GM12878 (cell line): ENCODE measurements at regions not wholly inside any gene's neighbourhood (a gene's known extent, or its start where the extent isn't known, plus 50 kb on each side); places are given as distances from the start of the nearest gene placed in this dataset.

Experiments
- ATAC-seq: fragments of 200-7000 bp; cut with Tn5 transposase; 3 replicates; pipeline ENCODE4 v1.9.1; 2020; ENCODE audit warnings: mild to moderate bottlenecking, moderate library complexity
- BruUV-seq: library from RNA; stranded (reverse); fragments of 400-500 nt; replicated peaks from 2 replicates; lab custom pipeline; 2021; lab: Mats Ljungman, UMichigan
- CTCF ChIA-PET: fragments of 300-600 bp; sonication (Branson Sonifier 250); formaldehyde crosslinking; extraction: SDS; loops from one replicate; lab custom pipeline; 2021; ENCODE audit warnings: inconsistent platforms; lab: Yijun Ruan, JAX
- POLR2A ChIA-PET: fragments of 350-600 bp; formaldehyde crosslinking; extraction: SDS; loops from one replicate; lab custom pipeline; 2021; ENCODE audit warnings: inconsistent platforms; lab: Charles Lee
- RAD21 ChIA-PET: fragments of 300-600 bp; sonication (Branson Sonifier 250); formaldehyde crosslinking; loops from one replicate; lab custom pipeline; 2023; ENCODE audit warnings: antibody characterized with exemption; ENCODE audit not compliant: unreplicated experiment; lab: Charles Lee
- SMC1A ChIA-PET: fragments of 300-600 bp; sonication (Branson Sonifier 250); formaldehyde crosslinking; loops from one replicate; lab custom pipeline; 2023; ENCODE audit not compliant: unreplicated experiment, uncharacterized antibody; lab: Charles Lee
- DNase-seq: peaks from one replicate; pipeline ENCODE4 v3.0.0-alpha.2; 2011; ENCODE audit warnings: low read depth, low spot score
- FAIRE-seq: peaks from 3 replicates; lab custom pipeline; 2011; peaks lifted over from hg19 to GRCh38; lab: Jason Lieb, UNC
- H2AFZ ChIP-seq: 2 replicates; pipeline ENCODE4 v1.6.0; 2011; ENCODE audit warnings: low read depth, low read length, control low read depth; ENCODE audit not compliant: control insufficient read depth
- H3K27ac ChIP-seq: 2 replicates; pipeline ENCODE4 v1.5.1; 2011; ENCODE audit warnings: control low read depth; ENCODE audit not compliant: control insufficient read depth, insufficient read depth
- H3K27me3 ChIP-seq, 2 experiments: replicated peaks in 1 of 2; 2 replicates each; pipeline versions ENCODE4 v1.6.0 to v1.6.1; 2011; ENCODE audit warnings: low read length in 1 of 2; ENCODE audit not compliant: control insufficient read depth in 2 of 2, insufficient read depth in 2 of 2
- H3K36me3 ChIP-seq, 2 experiments: 2 replicates each; pipeline ENCODE4 v1.5.1; 2011; ENCODE audit warnings: low read length in 1 of 2; ENCODE audit not compliant: control insufficient read depth in 2 of 2, insufficient read depth in 2 of 2
- H3K4me1 ChIP-seq: 2 replicates; pipeline ENCODE4 v1.6.1; 2011; ENCODE audit warnings: mild to moderate bottlenecking, low read length, moderate library complexity, mixed read lengths; ENCODE audit not compliant: control insufficient read depth, insufficient read depth
- H3K4me2 ChIP-seq: 2 replicates; pipeline ENCODE4 v1.6.0; 2011; ENCODE audit warnings: control low read depth; ENCODE audit not compliant: control insufficient read depth, insufficient read depth
- H3K4me3 ChIP-seq: fragments of 200-600 bp; sonication (generic); 2 replicates; pipeline ENCODE4 v1.5.1; 2016
- H3K79me2 ChIP-seq: 2 replicates; pipeline ENCODE4 v1.6.0; 2011; ENCODE audit warnings: low read length; ENCODE audit not compliant: control insufficient read depth, insufficient read depth
- H3K9ac ChIP-seq: 2 replicates; pipeline ENCODE4 v1.8.0; 2011; ENCODE audit warnings: low read length, control low read depth, mixed read lengths; ENCODE audit not compliant: control insufficient read depth, insufficient read depth
- H3K9me3 ChIP-seq: replicated peaks from 3 replicates; pipeline ENCODE4 v1.5.1; 2011; ENCODE audit warnings: mild to moderate bottlenecking, low read length; ENCODE audit not compliant: control insufficient read depth, insufficient read depth
- H4K20me1 ChIP-seq: 2 replicates; pipeline ENCODE4 v1.6.0; 2011; ENCODE audit not compliant: control insufficient read depth, insufficient read depth
- CBX3 ChIP-seq: fragments of 200-600 bp; sonication (generic); IDR thresholded peaks from 2 replicates; pipeline ENCODE4 v1.6.1; 2016; ENCODE audit warnings: low read depth, borderline replicate concordance
- CHD4 ChIP-seq: fragments of 200-600 bp; sonication (generic); IDR thresholded peaks from 2 replicates; pipeline ENCODE4 v1.6.1; 2016; ENCODE audit warnings: mild to moderate bottlenecking
- DPF2 ChIP-seq: fragments of 450-650 bp; IDR thresholded peaks from 2 replicates; pipeline ENCODE4 v1.6.1; 2017; ENCODE audit warnings: mild to moderate bottlenecking
- EZH2 ChIP-seq: IDR thresholded peaks from 2 replicates; pipeline ENCODE4 v1.6.1; 2012; ENCODE audit warnings: low read depth, mild to moderate bottlenecking, control low read depth, inconsistent platforms, low read length, borderline replicate concordance; ENCODE audit not compliant: control insufficient read depth
- HDAC2 ChIP-seq: fragments of 200-600 bp; sonication (generic); IDR thresholded peaks from 2 replicates; pipeline ENCODE4 v1.6.1; 2017
- NRF1 ChIP-seq: conservative IDR thresholded peaks from 2 replicates; pipeline ENCODE4 v1.6.1; 2011; ENCODE audit warnings: mild to moderate bottlenecking, low read depth, low read length, improper control_type of control experiment
- PAX8 ChIP-seq: fragments of 450-650 bp; IDR thresholded peaks from 2 replicates; pipeline ENCODE4 v1.6.1; 2017; ENCODE audit warnings: mild to moderate bottlenecking, moderate library complexity
- SMAD5 ChIP-seq: IDR thresholded peaks from 2 replicates; pipeline ENCODE4 v1.6.1; 2016; ENCODE audit warnings: antibody characterized with exemption, low read depth
- ZSCAN29 ChIP-seq: fragments of 450-650 bp; IDR thresholded peaks from 2 replicates; pipeline ENCODE4 v1.6.1; 2017; ENCODE audit warnings: mild to moderate bottlenecking, moderate library complexity
- ZZZ3 ChIP-seq: IDR thresholded peaks from 2 replicates; pipeline ENCODE4 v1.6.1; 2011; ENCODE audit warnings: low read depth; ENCODE audit not compliant: control insufficient read depth, insufficient read length
- WGBS: methylation state at CpG from one replicate; pipeline ENCODE4 v1.1.6; 2016; ENCODE audit warnings: low lambda C conversion rate; ENCODE audit not compliant: insufficient replicate concordance, insufficient coverage; ENCODE audit errors: missing lambda C conversion rate; 5-methylcytosine and 5-hydroxymethylcytosine counted together
- in situ Hi-C: fragments of 300-500 bp; cut with MboI; formaldehyde crosslinking; loops from 9 replicates; pipeline ENCODE4 v1.14.3; 2018; ENCODE audit warnings: mixed read lengths
- intact Hi-C: fragments of 100-400 bp; cut with micrococcal nuclease; formaldehyde crosslinking; loops from one replicate; pipeline ENCODE4 v1.14.2; 2022; ENCODE audit not compliant: unreplicated experiment

- no peak overlapping the region for H3K9ac ChIP-seq
- TF ChIP-seq CBX3, result no peak
- TF ChIP-seq SMAD5, result no peak
- TF ChIP-seq CHD4, result no peak
- no peak for TF ChIP-seq NRF1
- TF ChIP-seq DPF2, result no peak
- TF ChIP-seq HDAC2, result no peak
- no peak for TF ChIP-seq PAX8
- TF ChIP-seq ZSCAN29, result no peak
- no peak for TF ChIP-seq ZZZ3
- no peak for TF ChIP-seq EZH2
- TF ChIP-seq, all 136 proteins: peak for 0
- no peak for FAIRE-seq
- no peak for DNase-seq
- ChIA-PET SMC1A (interaction anchor here (1.0 to 1.8 kb wide), 3 partner anchors 112 to 433 kb away, joined by 3 to 5 read pairs (median 3); no protein-coding TSS in a partner anchor), RAD21 (interaction anchor here (1.8 kb wide), 1 partner anchor 27 kb away, joined by 4 read pairs; no protein-coding TSS in a partner anchor), CTCF (interaction anchor here (0.7 kb wide), 1 partner anchor 1123 kb away, joined by 3 read pairs; no protein-coding TSS in a partner anchor), POLR2A (no interaction called here)
- no peak overlapping the region for H3K4me3 ChIP-seq
- 25% methylated on average over 4 of the region's 4 CpGs for WGBS
- H3K27ac ChIP-seq, result no peak overlapping the region
- no peaks in the 10 kb centered on the region for H3K79me2 ChIP-seq
- H3K27me3 ChIP-seq, result peaks cover 4 to 5% of the 10 kb centered on the region in 2 experiments; a peak in 2 of 4 replicates
- ATAC-seq, result no peak
- no peak overlapping the region for H3K4me2 ChIP-seq
- H2AFZ ChIP-seq, result no peak overlapping the region
- no peaks in the 10 kb centered on the region for H3K4me1 ChIP-seq
- no peaks in the 10 kb centered on the region for H3K36me3 ChIP-seq
- in situ Hi-C loops (no loop called here), intact Hi-C loops (no loop called here)
- H4K20me1 ChIP-seq, result no peaks in the 10 kb centered on the region
- BruUV-seq, result no TSS peak
- H3K9me3 ChIP-seq, result no peaks in the 10 kb centered on the region
Measured at GRCh38 chr15:69602921-69603320, 150.3 kb downstream of the RPLP1 start.
